GM12864 (cell line): ENCODE measurements at regions not wholly inside any gene's neighbourhood (a gene's known extent, or its start where the extent isn't known, plus 50 kb on each side); places are given as distances from the start of the nearest gene placed in this dataset.

Experiments
- DNase-seq: peaks from one replicate; pipeline ENCODE4 v3.0.0-alpha.2; 2011; ENCODE audit warnings: low read depth
- H3K4me3 ChIP-seq: 2 replicates; pipeline ENCODE4 v1.5.1; 2011; ENCODE audit warnings: mild to moderate bottlenecking, low read depth, low read length, control low read depth
- CTCF ChIP-seq: IDR thresholded peaks from 2 replicates; pipeline ENCODE4 v1.5.1; 2011; ENCODE audit warnings: low read depth, mild to moderate bottlenecking, moderate library complexity, low read length, control low read depth, inconsistent platforms; ENCODE audit errors: missing control alignments

GRCh38 chr15:57835119-57835518 lies 128.6 kb downstream of the POLR2M start:
- DNase-seq, result no peak
- TF ChIP-seq CTCF, result no peak
- H3K4me3 ChIP-seq, result no peak overlapping the region

GRCh38 chr15:57849317-57849716 lies 142.8 kb downstream of the POLR2M start:
- TF ChIP-seq CTCF, result no peak
- no peak for DNase-seq
- H3K4me3 ChIP-seq, result no peak overlapping the region

GRCh38 chr15:57854531-57854930 lies 148.0 kb downstream of the POLR2M start:
- no peak for DNase-seq
- no peak for TF ChIP-seq CTCF
- H3K4me3 ChIP-seq, result no peak overlapping the region

GRCh38 chr15:57857871-57858270 lies 151.4 kb downstream of the POLR2M start:
- no peak for DNase-seq
- no peak overlapping the region for H3K4me3 ChIP-seq
- no peak for TF ChIP-seq CTCF

- no peak for DNase-seq
- no peak overlapping the region for H3K4me3 ChIP-seq
- TF ChIP-seq CTCF, result no peak
These were observed 152.7 kb downstream of the POLR2M start for GRCh38 chr15:57859130-57859685.

- H3K4me3 ChIP-seq, result no peak overlapping the region
- peak; percentile 69 for TF ChIP-seq CTCF
- DNase-seq, result peak; percentile 31
These were observed 154.6 kb downstream of the POLR2M start for GRCh38 chr15:57861034-57861638.
